HG02973 (cell line): ENCODE measurements at regions not wholly inside any gene's neighbourhood (a gene's known extent, or its start where the extent isn't known, plus 50 kb on each side); places are given as distances from the start of the nearest gene placed in this dataset.

Source experiments
- ATAC-seq: cut with Tn5 transposase; IDR thresholded peaks from one replicate; pipeline ENCODE4 v1.9.1; 2021; ENCODE audit warnings: moderate library complexity; ENCODE audit not compliant: unreplicated experiment

- ATAC-seq = no peak
Measured at GRCh38 chr20:48166082-48166835, 381.0 kb upstream of the SULF2 start.

GRCh38 chr20:48165401-48165685, 380.1 kb upstream of the SULF2 start:
- ATAC-seq = no peak

GRCh38 chr20:48164566-48165400, 379.5 kb upstream of the SULF2 start:
- ATAC-seq = no peak

- ATAC-seq = no peak
Measured at GRCh38 chr20:48164034-48164433, 378.8 kb upstream of the SULF2 start.

- ATAC-seq = no peak
Measured at GRCh38 chr20:48163505-48163904, 378.2 kb upstream of the SULF2 start.

DNA sequence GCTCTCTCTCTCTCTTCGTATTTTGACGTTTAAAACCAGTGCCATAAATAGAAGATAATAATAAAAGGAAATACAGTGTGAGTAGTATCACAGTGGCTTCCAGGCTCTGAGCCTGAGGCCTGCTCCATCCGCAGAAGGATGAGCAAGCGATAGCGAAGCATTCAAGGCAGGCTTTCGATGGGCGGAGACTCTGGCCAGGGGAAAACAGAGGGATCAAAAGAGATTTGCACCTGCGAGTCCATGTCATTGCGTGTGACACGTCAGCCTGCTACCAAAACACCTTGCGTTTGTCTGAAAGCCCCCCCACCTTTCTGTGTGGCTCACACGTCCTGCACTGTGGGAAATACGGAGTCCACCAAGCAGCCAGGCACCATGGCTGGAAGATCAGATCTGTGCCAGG, 377.3 kb upstream of the SULF2 start:
- no peak for ATAC-seq

DNA sequence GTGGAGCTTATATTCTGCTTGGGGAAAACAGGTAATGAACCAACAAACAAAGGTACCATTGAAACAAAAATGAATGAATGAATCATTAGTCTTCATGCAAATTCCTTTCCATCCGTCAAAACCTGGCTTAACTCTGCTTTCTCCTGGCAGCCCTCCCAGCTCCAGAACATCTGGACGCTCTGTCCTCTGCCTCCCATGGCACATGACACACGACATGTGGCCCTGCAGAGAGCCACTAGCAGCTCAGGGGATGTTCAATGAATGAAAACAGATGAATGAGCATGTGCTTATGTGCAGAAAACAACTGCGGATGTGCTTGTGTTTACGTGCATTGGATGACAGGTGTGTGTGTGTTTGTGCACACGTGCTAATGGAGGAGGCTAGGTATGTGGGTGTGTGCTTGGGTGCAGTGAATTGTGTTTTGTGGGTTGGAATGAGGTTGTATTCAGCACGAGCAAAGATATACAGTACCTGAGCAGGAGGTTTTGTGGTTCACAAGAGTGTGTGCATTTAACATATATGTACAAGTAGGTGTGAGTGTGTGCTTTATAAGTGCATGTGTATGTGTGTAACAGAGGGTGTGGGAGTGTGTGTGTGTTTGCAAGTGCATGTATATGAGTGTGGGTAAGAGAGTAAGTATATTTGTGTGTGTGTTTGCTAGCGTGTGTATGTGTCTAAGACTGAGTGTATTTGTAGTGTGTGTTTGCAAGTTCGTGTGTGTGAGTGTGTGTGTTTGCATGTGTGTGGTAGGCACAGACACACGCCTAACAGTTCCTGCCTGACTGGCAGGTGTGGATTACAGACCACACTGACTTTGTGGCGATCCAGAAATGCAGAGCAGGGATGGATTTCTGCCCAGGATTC, 374.1 kb upstream of the SULF2 start:
- no peak for ATAC-seq

DNA sequence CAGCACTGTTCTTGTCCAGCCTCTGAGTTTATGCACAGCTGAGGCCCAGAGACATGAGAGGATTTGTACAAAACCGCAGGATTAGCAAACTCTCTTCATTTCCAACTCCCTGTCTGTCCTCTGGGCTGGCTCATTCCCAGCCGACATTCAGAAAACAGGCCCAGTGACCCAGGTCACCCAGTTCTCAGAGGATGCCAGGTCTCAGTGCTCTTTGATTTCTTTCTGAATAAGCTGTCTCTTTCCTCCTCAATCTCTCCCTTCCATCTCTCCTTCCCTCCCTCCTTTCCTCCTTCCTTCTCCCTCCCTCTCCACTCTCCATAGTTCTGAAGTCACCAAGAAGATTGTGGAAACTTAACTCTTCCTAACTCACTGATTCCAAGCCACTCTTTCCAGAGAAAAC, 372.7 kb upstream of the SULF2 start:
- no peak for ATAC-seq

DNA sequence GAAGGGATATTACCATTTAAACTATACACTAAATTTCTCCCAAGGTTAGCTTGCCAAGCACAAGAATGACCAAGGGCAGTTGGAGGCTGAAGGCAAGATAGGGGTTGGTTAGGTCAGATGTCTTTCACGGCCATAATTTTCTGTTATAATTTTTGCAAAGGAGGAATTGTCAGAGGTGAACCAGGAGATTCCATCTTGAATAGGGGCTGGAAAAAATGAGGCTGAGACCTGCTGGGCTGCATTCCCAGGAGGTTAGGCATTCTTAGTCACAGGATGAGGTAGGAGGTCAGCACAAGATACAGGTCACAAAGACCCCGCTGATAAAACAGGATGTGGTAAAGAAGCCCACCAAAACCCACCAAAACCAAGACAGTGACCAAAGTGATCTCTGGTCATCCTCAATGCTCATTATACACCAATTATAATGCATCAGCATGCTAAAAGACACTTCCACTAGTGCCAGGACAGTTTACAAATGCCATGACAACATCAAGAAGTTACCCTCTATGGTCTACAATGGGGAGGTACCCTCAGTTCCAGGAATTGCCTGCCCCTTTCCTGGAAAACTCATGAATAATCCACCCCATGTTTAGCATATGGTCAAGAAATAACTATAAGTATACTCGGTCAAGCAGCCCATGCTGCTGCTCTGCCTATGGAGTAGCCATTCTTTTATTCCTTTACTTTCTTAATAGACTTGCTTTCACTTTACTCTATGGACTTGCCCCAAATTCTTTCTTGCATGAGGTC, 371.8 kb upstream of the SULF2 start:
- no peak for ATAC-seq

DNA sequence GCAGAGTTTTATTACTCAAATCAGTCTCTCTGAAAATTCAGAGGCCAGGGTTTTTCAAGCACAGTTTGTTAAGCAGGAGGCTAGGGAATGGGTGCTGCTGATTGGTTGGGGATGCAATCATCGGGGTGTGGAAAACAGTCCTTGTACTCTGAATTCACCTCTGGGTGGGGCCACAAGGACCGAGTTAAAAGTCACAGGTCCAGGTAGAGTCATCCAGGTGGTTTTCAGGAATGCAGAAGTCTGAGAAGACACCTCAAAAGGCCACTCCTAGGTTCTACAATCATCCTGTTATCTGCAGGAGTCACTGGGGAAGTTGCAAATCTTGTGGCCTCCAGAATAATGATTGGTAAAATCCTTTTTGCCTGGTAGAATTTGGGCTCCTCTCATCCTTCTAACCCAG, 371.2 kb upstream of the SULF2 start:
- no peak for ATAC-seq

DNA sequence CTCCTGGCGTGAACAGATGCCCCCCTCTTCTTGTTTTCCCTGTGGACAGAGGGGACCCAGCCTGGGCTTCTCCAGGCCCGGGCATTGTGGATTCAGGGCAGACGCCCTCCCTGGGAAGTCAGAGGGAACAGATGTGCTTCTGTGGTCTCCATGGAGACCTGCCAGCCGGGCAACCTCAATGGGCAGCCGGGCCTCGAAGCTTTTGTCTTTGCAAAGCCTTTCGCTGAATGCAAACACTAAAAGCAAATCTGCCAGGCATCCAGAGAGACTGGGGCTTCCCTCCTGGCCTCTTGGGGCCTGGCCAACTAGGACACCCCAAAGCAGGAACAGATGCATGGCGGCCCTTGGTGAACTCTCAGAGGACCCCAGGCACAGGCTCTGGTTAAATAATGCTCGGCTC, 370.0 kb upstream of the SULF2 start:
- ATAC-seq = no peak

DNA sequence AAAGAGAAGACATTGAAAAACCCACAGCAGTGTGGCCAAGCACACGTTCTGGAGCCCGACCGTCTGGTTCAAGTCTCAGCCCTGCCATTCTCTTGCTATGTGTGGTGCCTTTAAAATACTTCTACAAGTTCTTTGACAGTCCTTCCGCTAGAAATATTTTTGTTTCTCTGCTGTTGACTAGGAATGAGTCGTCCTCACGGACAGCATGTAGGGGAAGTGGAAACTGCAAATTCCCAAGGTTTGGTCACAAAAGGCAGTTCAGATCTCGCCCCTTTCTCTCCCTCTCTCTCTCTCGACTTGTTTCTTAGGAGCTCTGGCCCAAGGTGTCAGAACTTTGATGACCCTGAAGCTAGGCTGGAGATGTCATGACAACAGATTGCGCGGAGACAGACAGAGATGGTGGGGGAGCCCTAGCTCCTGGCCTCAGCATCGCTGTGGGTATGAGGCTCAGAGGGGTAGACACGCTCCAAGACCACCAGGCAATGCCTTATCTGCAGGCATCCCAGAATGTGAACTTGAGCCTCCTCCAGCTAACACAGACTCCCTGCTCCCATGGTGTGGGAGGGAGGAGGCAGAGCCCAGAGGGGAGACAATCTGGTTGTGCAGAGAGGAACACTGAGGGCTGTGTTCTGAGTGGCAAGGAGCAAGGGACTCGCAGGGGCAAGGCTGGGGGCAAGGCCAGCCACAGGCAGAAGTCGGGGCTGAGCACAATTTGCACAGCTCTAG, 368.9 kb upstream of the SULF2 start:
- ATAC-seq = no peak

GRCh38 chr20:48153523-48153922, 368.2 kb upstream of the SULF2 start:
- ATAC-seq = no peak

DNA sequence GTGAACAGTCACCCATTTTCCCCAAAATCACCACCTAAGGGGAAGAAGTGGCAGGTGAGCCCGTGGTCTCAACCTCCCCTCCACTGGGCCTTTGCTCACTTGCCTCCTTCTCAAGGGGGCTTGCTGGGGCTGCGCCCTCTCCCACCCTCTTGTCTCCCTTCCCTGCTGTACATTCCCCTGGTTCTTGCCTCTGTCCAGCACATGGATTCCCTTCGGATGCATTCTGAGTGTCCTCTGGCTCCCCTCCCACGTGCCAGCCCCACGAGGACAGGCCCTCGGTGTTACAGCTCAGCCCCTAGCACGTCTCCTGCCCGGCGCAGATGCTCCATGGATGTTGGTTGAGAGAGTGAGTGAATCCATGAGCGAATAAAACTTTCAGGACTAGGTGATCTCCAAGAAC, 367.8 kb upstream of the SULF2 start:
- ATAC-seq = no peak

GRCh38 chr20:48150568-48150967, 365.3 kb upstream of the SULF2 start:
- no peak for ATAC-seq

GRCh38 chr20:48149902-48150301, 364.6 kb upstream of the SULF2 start:
- no peak for ATAC-seq

GRCh38 chr20:48148916-48149672, 363.8 kb upstream of the SULF2 start:
- no peak for ATAC-seq

- no peak for ATAC-seq
Measured at GRCh38 chr20:48148020-48148419, 362.7 kb upstream of the SULF2 start.

DNA sequence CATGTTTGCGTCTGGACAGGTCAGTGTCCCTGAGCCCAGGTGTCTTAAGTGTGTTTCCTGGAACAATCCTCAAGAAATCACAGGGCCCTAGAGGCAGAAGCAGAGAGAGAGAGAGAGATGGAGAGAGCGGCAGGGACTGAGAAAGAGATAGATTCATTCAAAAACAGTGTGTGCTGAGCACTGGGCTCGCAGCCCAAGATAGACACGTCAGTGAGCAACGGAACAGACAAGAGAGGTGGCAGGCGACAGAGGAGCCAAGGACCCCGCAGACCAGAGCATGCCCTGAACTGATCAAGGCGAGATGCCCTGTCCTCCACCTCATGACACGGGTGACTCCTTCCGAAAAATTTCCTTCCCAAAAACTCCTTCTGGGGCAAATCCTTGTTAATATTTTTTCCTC, 362.0 kb upstream of the SULF2 start:
- no peak for ATAC-seq

- no peak for ATAC-seq
Measured at GRCh38 chr20:48146877-48147276, 361.6 kb upstream of the SULF2 start.
